ENCODE measurements at regions not wholly inside any gene's neighbourhood (a gene's known extent, or its start where the extent isn't known, plus 50 kb on each side); places are given as distances from the start of the nearest gene placed in this dataset.
"Not testable (repeated sequence)": the region's sequence is repeated elsewhere in the genome, so short reads cannot be mapped to it uniquely, and the experiment has no call there.

GRCh38 chr6:15816661-15817060 lies 153.8 kb upstream of the DTNBP1 start:
- no peaks in the 10 kb centered on the region for H3K4me1 ChIP-seq (ENCODE audit: control insufficient read depth in 2 of 3, insufficient read depth in 2 of 3, low read depth in 1 of 3, low read length in 3 of 3)
- H3K36me3 ChIP-seq (ENCODE audit: control insufficient read depth in 2 of 3, insufficient read depth in 3 of 3, low read length in 3 of 3) = no peaks in the 10 kb centered on the region
- DNase-seq = no peak
- H3K9ac ChIP-seq (ENCODE audit: low read length in 3 of 3) = no peak overlapping the region
- intact Hi-C loops (cut with DNase I) = no loop called here
- H3K9me3 ChIP-seq (ENCODE audit: control insufficient read depth in 2 of 3, insufficient read depth in 1 of 3, low read length in 3 of 3) = no peaks in the 10 kb centered on the region
- no peak for FAIRE-seq
- no peak overlapping the region for H3K27ac ChIP-seq (ENCODE audit: low read depth in 2 of 2, low read length in 2 of 2)
- no peaks in the 10 kb centered on the region for H3K27me3 ChIP-seq (ENCODE audit: control insufficient read depth, insufficient read depth, low read length)
- no peak overlapping the region for H3K4me3 ChIP-seq (ENCODE audit: low read length in 3 of 3)
- TF ChIP-seq, protein P1, sequence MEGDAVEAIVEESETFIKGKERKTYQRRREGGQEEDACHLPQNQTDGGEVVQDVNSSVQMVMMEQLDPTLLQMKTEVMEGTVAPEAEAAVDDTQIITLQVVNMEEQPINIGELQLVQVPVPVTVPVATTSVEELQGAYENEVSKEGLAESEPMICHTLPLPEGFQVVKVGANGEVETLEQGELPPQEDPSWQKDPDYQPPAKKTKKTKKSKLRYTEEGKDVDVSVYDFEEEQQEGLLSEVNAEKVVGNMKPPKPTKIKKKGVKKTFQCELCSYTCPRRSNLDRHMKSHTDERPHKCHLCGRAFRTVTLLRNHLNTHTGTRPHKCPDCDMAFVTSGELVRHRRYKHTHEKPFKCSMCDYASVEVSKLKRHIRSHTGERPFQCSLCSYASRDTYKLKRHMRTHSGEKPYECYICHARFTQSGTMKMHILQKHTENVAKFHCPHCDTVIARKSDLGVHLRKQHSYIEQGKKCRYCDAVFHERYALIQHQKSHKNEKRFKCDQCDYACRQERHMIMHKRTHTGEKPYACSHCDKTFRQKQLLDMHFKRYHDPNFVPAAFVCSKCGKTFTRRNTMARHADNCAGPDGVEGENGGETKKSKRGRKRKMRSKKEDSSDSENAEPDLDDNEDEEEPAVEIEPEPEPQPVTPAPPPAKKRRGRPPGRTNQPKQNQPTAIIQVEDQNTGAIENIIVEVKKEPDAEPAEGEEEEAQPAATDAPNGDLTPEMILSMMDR (IDR thresholded peaks at IDR 0.05; ENCODE audit: borderline replicate concordance, extremely low read depth, insufficient read depth) = no peak

- DNase-seq; intact Hi-C loops (cut with DNase I); H3K9me3 ChIP-seq (ENCODE audit: control insufficient read depth in 2 of 3, insufficient read depth in 1 of 3, low read length in 3 of 3); H3K4me3 ChIP-seq (ENCODE audit: low read length in 3 of 3); H3K36me3 ChIP-seq (ENCODE audit: control insufficient read depth in 2 of 3, insufficient read depth in 3 of 3, low read length in 3 of 3); H3K9ac ChIP-seq (ENCODE audit: low read length in 3 of 3); H3K4me1 ChIP-seq (ENCODE audit: control insufficient read depth in 2 of 3, insufficient read depth in 2 of 3, low read depth in 1 of 3, low read length in 3 of 3); H3K27me3 ChIP-seq (ENCODE audit: control insufficient read depth, insufficient read depth, low read length); H3K27ac ChIP-seq (ENCODE audit: low read depth in 2 of 2, low read length in 2 of 2); FAIRE-seq: not testable (repeated sequence)
Measured at GRCh38 chr6:15813698-15814097, 150.9 kb upstream of the DTNBP1 start.

GRCh38 chr6:15811107-15811506 lies 148.3 kb upstream of the DTNBP1 start:
- FAIRE-seq (no peak), DNase-seq (no peak)
- H3K9me3 ChIP-seq (ENCODE audit: control insufficient read depth in 2 of 3, insufficient read depth in 1 of 3, low read length in 3 of 3) = no peaks in the 10 kb centered on the region
- no peak overlapping the region for H3K9ac ChIP-seq (ENCODE audit: low read length in 3 of 3)
- no peaks in the 10 kb centered on the region for H3K36me3 ChIP-seq (ENCODE audit: control insufficient read depth in 2 of 3, insufficient read depth in 3 of 3, low read length in 3 of 3)
- no peak overlapping the region for H3K27ac ChIP-seq (ENCODE audit: low read depth in 2 of 2, low read length in 2 of 2)
- H3K27me3 ChIP-seq (ENCODE audit: control insufficient read depth, insufficient read depth, low read length) = no peaks in the 10 kb centered on the region
- no peak overlapping the region for H3K4me3 ChIP-seq (ENCODE audit: low read length in 3 of 3)
- TF ChIP-seq, protein P1 (IDR thresholded peaks at IDR 0.05; ENCODE audit: borderline replicate concordance, extremely low read depth, insufficient read depth) = no peak
- intact Hi-C loops (cut with DNase I) = no loop called here
- no peaks in the 10 kb centered on the region for H3K4me1 ChIP-seq (ENCODE audit: control insufficient read depth in 2 of 3, insufficient read depth in 2 of 3, low read depth in 1 of 3, low read length in 3 of 3)

DNA sequence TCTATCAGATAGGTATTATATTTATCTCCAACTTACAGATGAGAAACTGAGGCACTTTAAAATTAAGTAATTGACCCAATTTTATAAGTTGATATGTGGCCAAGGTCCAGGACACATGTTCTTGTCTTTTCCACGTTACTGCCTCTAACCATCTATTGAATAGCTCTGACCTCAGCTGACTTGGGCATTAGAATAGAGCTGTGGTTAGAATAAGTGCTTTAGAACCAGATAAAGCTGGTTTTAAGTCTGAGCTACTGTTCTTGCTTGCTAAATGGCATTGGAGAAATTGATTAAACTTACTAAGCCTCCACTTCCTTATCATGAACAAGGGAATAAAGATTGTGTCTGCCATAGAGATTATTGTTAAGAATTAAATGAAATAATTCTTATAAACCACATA lies 147.8 kb upstream of the DTNBP1 start:
- Histone ChIP-seq H3K4me3 (ENCODE audit: low read length in 3 of 3) (no peak overlapping the region), H3K27me3 (ENCODE audit: control insufficient read depth, insufficient read depth, low read length) (no peaks in the 10 kb centered on the region), H3K36me3 (ENCODE audit: control insufficient read depth in 2 of 3, insufficient read depth in 3 of 3, low read length in 3 of 3) (no peaks in the 10 kb centered on the region), H3K27ac (ENCODE audit: low read depth in 2 of 2, low read length in 2 of 2) (no peak overlapping the region), H3K9ac (ENCODE audit: low read length in 3 of 3) (no peak overlapping the region), H3K9me3 (ENCODE audit: control insufficient read depth in 2 of 3, insufficient read depth in 1 of 3, low read length in 3 of 3) (no peaks in the 10 kb centered on the region), H3K4me1 (ENCODE audit: control insufficient read depth in 2 of 3, insufficient read depth in 2 of 3, low read depth in 1 of 3, low read length in 3 of 3) (no peaks in the 10 kb centered on the region)
- intact Hi-C loops (cut with DNase I) = no loop called here
- no peak for FAIRE-seq
- TF ChIP-seq, protein P1 (IDR thresholded peaks at IDR 0.05; ENCODE audit: borderline replicate concordance, extremely low read depth, insufficient read depth) = no peak
- DNase-seq = no peak

Measured in kidney (tissue), 13 donors.